ENCODE measurements at regions not wholly inside any gene's neighbourhood (a gene's known extent, or its start where the extent isn't known, plus 50 kb on each side); places are given as distances from the start of the nearest gene placed in this dataset.
"Not testable (repeated sequence)": the region's sequence is repeated elsewhere in the genome, so short reads cannot be mapped to it uniquely, and the experiment has no call there.

GRCh38 chr9:111744363-111744762 is 50.4 kb downstream of the SHOC1 start:
- Mint-ChIP-seq H3K27me3 (no peaks in the 10 kb centered on the region), H3K4me3 (no peak overlapping the region), H3K4me1 (peaks cover 10% of the 10 kb centered on the region), H3K9me3 (no peaks in the 10 kb centered on the region), H3K27ac (no peak overlapping the region), H3K36me3 (ENCODE audit: low read depth) (no peaks in the 10 kb centered on the region)
- ATAC-seq (replicated peaks) = no peak

GRCh38 chr9:111743275-111743674 is 51.5 kb downstream of the SHOC1 start:
- Mint-ChIP-seq H3K27me3 (no peaks in the 10 kb centered on the region), H3K4me1 (peaks cover 5% of the 10 kb centered on the region), H3K36me3 (ENCODE audit: low read depth) (no peaks in the 10 kb centered on the region), H3K9me3 (no peaks in the 10 kb centered on the region), H3K27ac (peak overlapping the region; percentile 4), H3K4me3 (peak overlapping the region; percentile 29)
- ATAC-seq (replicated peaks) = peak; percentile 100

GRCh38 chr9:111740739-111741138 is 54.0 kb downstream of the SHOC1 start:
- Mint-ChIP-seq H3K4me3 (no peak overlapping the region), H3K9me3 (no peaks in the 10 kb centered on the region), H3K27me3 (no peaks in the 10 kb centered on the region), H3K36me3 (ENCODE audit: low read depth) (no peaks in the 10 kb centered on the region), H3K27ac (no peak overlapping the region), H3K4me1 (peaks cover 5% of the 10 kb centered on the region)
- no peak for ATAC-seq (replicated peaks)

GRCh38 chr9:111736714-111737113 is 58.0 kb downstream of the SHOC1 start:
- Mint-ChIP-seq H3K27ac (no peak overlapping the region), H3K9me3 (no peaks in the 10 kb centered on the region), H3K27me3 (no peaks in the 10 kb centered on the region), H3K36me3 (ENCODE audit: low read depth) (no peaks in the 10 kb centered on the region), H3K4me3 (no peak overlapping the region), H3K4me1 (no peaks in the 10 kb centered on the region)
- no peak for ATAC-seq (replicated peaks)

GRCh38 chr9:111735344-111735743 is 59.4 kb downstream of the SHOC1 start:
- not testable (repeated sequence) for H3K4me3 Mint-ChIP-seq; H3K4me1 Mint-ChIP-seq; H3K9me3 Mint-ChIP-seq; H3K27ac Mint-ChIP-seq; H3K27me3 Mint-ChIP-seq; H3K36me3 Mint-ChIP-seq (ENCODE audit: low read depth); ATAC-seq (replicated peaks)

- no peaks in the 10 kb centered on the region for H3K27me3 Mint-ChIP-seq
- no peak overlapping the region for H3K27ac Mint-ChIP-seq
- peaks cover 7% of the 10 kb centered on the region for H3K36me3 Mint-ChIP-seq (ENCODE audit: low read depth)
- peaks cover 5% of the 10 kb centered on the region for H3K9me3 Mint-ChIP-seq
- no peak overlapping the region for H3K4me3 Mint-ChIP-seq
- no peak for ATAC-seq (replicated peaks)
- H3K4me1 Mint-ChIP-seq = no peaks in the 10 kb centered on the region
These were observed 62.8 kb downstream of the SHOC1 start for GRCh38 chr9:111731928-111732327.

GRCh38 chr9:111730937-111731567 is 63.7 kb downstream of the SHOC1 start:
- peaks cover 7% of the 10 kb centered on the region for H3K36me3 Mint-ChIP-seq (ENCODE audit: low read depth)
- H3K4me1 Mint-ChIP-seq = no peaks in the 10 kb centered on the region
- H3K27ac Mint-ChIP-seq = no peak overlapping the region
- no peak overlapping the region for H3K4me3 Mint-ChIP-seq
- no peak for ATAC-seq (replicated peaks)
- peaks cover 5% of the 10 kb centered on the region for H3K9me3 Mint-ChIP-seq
- no peaks in the 10 kb centered on the region for H3K27me3 Mint-ChIP-seq

GRCh38 chr9:111728617-111729366 is 65.9 kb downstream of the SHOC1 start:
- Mint-ChIP-seq H3K4me3 (no peak overlapping the region), H3K27me3 (no peaks in the 10 kb centered on the region), H3K4me1 (no peaks in the 10 kb centered on the region), H3K9me3 (peaks cover 5% of the 10 kb centered on the region), H3K36me3 (ENCODE audit: low read depth) (peaks cover 7% of the 10 kb centered on the region), H3K27ac (no peak overlapping the region)
- ATAC-seq (replicated peaks) = peak; percentile 59

GRCh38 chr9:111728143-111728542 is 66.6 kb downstream of the SHOC1 start:
- H3K36me3 Mint-ChIP-seq (ENCODE audit: low read depth) = peaks cover 7% of the 10 kb centered on the region

GRCh38 chr9:111726949-111727348 is 65.5 kb downstream of the GNG10 start:
- Mint-ChIP-seq H3K4me1 (no peaks in the 10 kb centered on the region), H3K36me3 (ENCODE audit: low read depth) (peaks cover 7% of the 10 kb centered on the region), H3K9me3 (peaks cover 5% of the 10 kb centered on the region), H3K27ac (no peak overlapping the region), H3K27me3 (no peaks in the 10 kb centered on the region), H3K4me3 (no peak overlapping the region)
- peak; percentile 26 for ATAC-seq (replicated peaks)

More at GRCh38 chr9:111728143-111728542, 66.6 kb downstream of the SHOC1 start:
- Mint-ChIP-seq H3K27me3 (no peaks in the 10 kb centered on the region), H3K9me3 (peaks cover 5% of the 10 kb centered on the region), H3K4me1 (no peaks in the 10 kb centered on the region), H3K4me3 (no peak overlapping the region), H3K27ac (no peak overlapping the region)
- peak; percentile 32 for ATAC-seq (replicated peaks)

- no peak overlapping the region for H3K27ac Mint-ChIP-seq
- H3K27me3 Mint-ChIP-seq = no peaks in the 10 kb centered on the region
- ATAC-seq (replicated peaks) = no peak
- no peaks in the 10 kb centered on the region for H3K4me1 Mint-ChIP-seq
- no peaks in the 10 kb centered on the region for H3K36me3 Mint-ChIP-seq (ENCODE audit: low read depth)
- H3K9me3 Mint-ChIP-seq = no peaks in the 10 kb centered on the region
- no peak overlapping the region for H3K4me3 Mint-ChIP-seq
These were observed 58.8 kb downstream of the GNG10 start for GRCh38 chr9:111720174-111720573.

Data from activated T-helper 17 cell treated with anti-CD3 and anti-CD28 coated beads, Interleukin-2, amount 50 U/mL, for 72 hours (primary cell).